ENCODE measurements at regions not wholly inside any gene's neighbourhood (a gene's known extent, or its start where the extent isn't known, plus 50 kb on each side); places are given as distances from the start of the nearest gene placed in this dataset.

- Histone ChIP-seq H3K4me3 (ENCODE audit: low read depth in 1 of 3, low read length in 3 of 3) (no peak overlapping the region), H3K27ac (ENCODE audit: low read depth in 1 of 3, low read length in 2 of 3) (peak overlapping the region in 2 of 3 donors; percentile 85 to 89), H3K27me3 (ENCODE audit: control insufficient read depth in 3 of 3, insufficient read depth in 3 of 3, low read length in 3 of 3) (no peaks in the 10 kb centered on the region), H3K36me3 (ENCODE audit: control insufficient read depth in 3 of 3, insufficient read depth in 2 of 3, low read depth in 1 of 3, low read length in 3 of 3) (peaks cover 0 to 2% (median 0%) of the 10 kb centered on the region in 3 donors), H3K4me1 (ENCODE audit: control insufficient read depth in 3 of 3, insufficient read depth in 2 of 3, low read depth in 1 of 3, low read length in 2 of 3) (peaks cover 0 to 11% (median 9%) of the 10 kb centered on the region in 3 donors), H3K9me3 (ENCODE audit: control insufficient read depth in 2 of 2, insufficient read depth in 1 of 2, low read depth in 1 of 2, low read length in 1 of 2) (no peaks in the 10 kb centered on the region)
- FAIRE-seq, result no peak
- WGBS, 3 donors, result 56 to 66% (median 61%) methylated on average over 9 of the region's 9 CpGs
- peak in 1 of 2 donors; percentile 30 for DNase-seq
Measured at GRCh38 chr9:130779153-130779855, 55.8 kb upstream of the ABL1 start.

- FAIRE-seq (no peak), DNase-seq (no peak)
- Histone ChIP-seq H3K9me3 (ENCODE audit: control insufficient read depth in 2 of 2, insufficient read depth in 1 of 2, low read depth in 1 of 2, low read length in 1 of 2) (no peaks in the 10 kb centered on the region), H3K4me3 (ENCODE audit: low read depth in 1 of 3, low read length in 3 of 3) (no peak overlapping the region), H3K36me3 (ENCODE audit: control insufficient read depth in 3 of 3, insufficient read depth in 2 of 3, low read depth in 1 of 3, low read length in 3 of 3) (peaks cover 0 to 9% (median 0%) of the 10 kb centered on the region in 3 donors), H3K27me3 (ENCODE audit: control insufficient read depth in 3 of 3, insufficient read depth in 3 of 3, low read length in 3 of 3) (no peaks in the 10 kb centered on the region), H3K4me1 (ENCODE audit: control insufficient read depth in 3 of 3, insufficient read depth in 2 of 3, low read depth in 1 of 3, low read length in 2 of 3) (peaks cover 0 to 11% (median 9%) of the 10 kb centered on the region in 3 donors), H3K27ac (ENCODE audit: low read depth in 1 of 3, low read length in 2 of 3) (peak overlapping the region in 2 of 3 donors; percentile 85 to 89)
- 54 to 82% (median 79%) methylated on average over 4 of the region's 4 CpGs for WGBS, 3 donors
Measured at GRCh38 chr9:130780415-130780814, 54.6 kb upstream of the ABL1 start.

- Histone ChIP-seq H3K36me3 (ENCODE audit: control insufficient read depth in 3 of 3, insufficient read depth in 2 of 3, low read depth in 1 of 3, low read length in 3 of 3) (peaks cover 0 to 9% (median 0%) of the 10 kb centered on the region in 3 donors), H3K9me3 (ENCODE audit: control insufficient read depth in 2 of 2, insufficient read depth in 1 of 2, low read depth in 1 of 2, low read length in 1 of 2) (no peaks in the 10 kb centered on the region), H3K4me1 (ENCODE audit: control insufficient read depth in 3 of 3, insufficient read depth in 2 of 3, low read depth in 1 of 3, low read length in 2 of 3) (peaks cover 0 to 11% (median 9%) of the 10 kb centered on the region in 3 donors), H3K27ac (ENCODE audit: low read depth in 1 of 3, low read length in 2 of 3) (peak overlapping the region in 2 of 3 donors; percentile 85 to 89), H3K27me3 (ENCODE audit: control insufficient read depth in 3 of 3, insufficient read depth in 3 of 3, low read length in 3 of 3) (no peaks in the 10 kb centered on the region), H3K4me3 (ENCODE audit: low read depth in 1 of 3, low read length in 3 of 3) (peak overlapping the region in 1 of 3 donors; percentile 4)
- 58 to 85% (median 76%) methylated on average over 9 of the region's 9 CpGs for WGBS, 3 donors
- peak in 1 of 2 donors; percentile 42 for DNase-seq
- FAIRE-seq, result no peak
Measured at GRCh38 chr9:130780865-130781504, 54.1 kb upstream of the ABL1 start.

GRCh38 chr9:130781569-130781968, 53.5 kb upstream of the ABL1 start:
- no peak for FAIRE-seq
- Histone ChIP-seq H3K9me3 (ENCODE audit: control insufficient read depth in 2 of 2, insufficient read depth in 1 of 2, low read depth in 1 of 2, low read length in 1 of 2) (no peaks in the 10 kb centered on the region), H3K36me3 (ENCODE audit: control insufficient read depth in 3 of 3, insufficient read depth in 2 of 3, low read depth in 1 of 3, low read length in 3 of 3) (peaks cover 0 to 9% (median 0%) of the 10 kb centered on the region in 3 donors), H3K27me3 (ENCODE audit: control insufficient read depth in 3 of 3, insufficient read depth in 3 of 3, low read length in 3 of 3) (no peaks in the 10 kb centered on the region), H3K4me1 (ENCODE audit: control insufficient read depth in 3 of 3, insufficient read depth in 2 of 3, low read depth in 1 of 3, low read length in 2 of 3) (peaks cover 0 to 11% (median 9%) of the 10 kb centered on the region in 3 donors), H3K27ac (ENCODE audit: low read depth in 1 of 3, low read length in 2 of 3) (peak overlapping the region in 1 of 3 donors; percentile 85), H3K4me3 (ENCODE audit: low read depth in 1 of 3, low read length in 3 of 3) (no peak overlapping the region)
- no peak for DNase-seq
- WGBS, 3 donors, result 91 to 96% (median 95%) methylated on average over 1 of the region's 1 CpG

- WGBS, 3 donors, result 54 to 83% (median 73%) methylated on average over 4 of the region's 4 CpGs
- DNase-seq (no peak), FAIRE-seq (no peak)
- H3K27ac ChIP-seq (ENCODE audit: low read depth in 1 of 3, low read length in 2 of 3), result no peak overlapping the region
- peaks cover 0 to 14% (median 0%) of the 10 kb centered on the region in 3 donors for H3K36me3 ChIP-seq (ENCODE audit: control insufficient read depth in 3 of 3, insufficient read depth in 2 of 3, low read depth in 1 of 3, low read length in 3 of 3)
- H3K4me3 ChIP-seq (ENCODE audit: low read depth in 1 of 3, low read length in 3 of 3), result no peak overlapping the region
- no peaks in the 10 kb centered on the region for H3K9me3 ChIP-seq (ENCODE audit: control insufficient read depth in 2 of 2, insufficient read depth in 1 of 2, low read depth in 1 of 2, low read length in 1 of 2)
- H3K4me1 ChIP-seq (ENCODE audit: control insufficient read depth in 3 of 3, insufficient read depth in 2 of 3, low read depth in 1 of 3, low read length in 2 of 3), result peaks cover 0 to 11% (median 9%) of the 10 kb centered on the region in 3 donors
- H3K27me3 ChIP-seq (ENCODE audit: control insufficient read depth in 3 of 3, insufficient read depth in 3 of 3, low read length in 3 of 3), result no peaks in the 10 kb centered on the region
Measured at GRCh38 chr9:130782886-130783530, 52.0 kb upstream of the ABL1 start.

- Histone ChIP-seq H3K27me3 (ENCODE audit: control insufficient read depth in 3 of 3, insufficient read depth in 3 of 3, low read length in 3 of 3) (no peaks in the 10 kb centered on the region), H3K27ac (ENCODE audit: low read depth in 1 of 3, low read length in 2 of 3) (no peak overlapping the region), H3K9me3 (ENCODE audit: control insufficient read depth in 2 of 2, insufficient read depth in 1 of 2, low read depth in 1 of 2, low read length in 1 of 2) (peaks cover 0 to 6% of the 10 kb centered on the region in 2 donors), H3K36me3 (ENCODE audit: control insufficient read depth in 3 of 3, insufficient read depth in 2 of 3, low read depth in 1 of 3, low read length in 3 of 3) (peaks cover 0 to 15% (median 0%) of the 10 kb centered on the region in 3 donors), H3K4me1 (ENCODE audit: control insufficient read depth in 3 of 3, insufficient read depth in 2 of 3, low read depth in 1 of 3, low read length in 2 of 3) (peaks cover 0 to 4% (median 0%) of the 10 kb centered on the region in 3 donors), H3K4me3 (ENCODE audit: low read depth in 1 of 3, low read length in 3 of 3) (no peak overlapping the region)
- FAIRE-seq (no peak), DNase-seq (no peak)
- WGBS, 3 donors, result 84 to 90% (median 88%) methylated on average over 8 of the region's 8 CpGs
Measured at GRCh38 chr9:130785053-130785452, 50.0 kb upstream of the ABL1 start.
